ENCODE measurements at regions not wholly inside any gene's neighbourhood (a gene's known extent, or its start where the extent isn't known, plus 50 kb on each side); places are given as distances from the start of the nearest gene placed in this dataset.
"Not testable (repeated sequence)": the region's sequence is repeated elsewhere in the genome, so short reads cannot be mapped to it uniquely, and the experiment has no call there.

- no peak for DNase-seq
Measured at GRCh38 chr6:115798229-115798628, 262.5 kb downstream of the FRK start.

GRCh38 chr6:115796829-115797228 lies 263.9 kb downstream of the FRK start:
- DNase-seq: no peak

GRCh38 chr6:115796061-115796460 lies 264.6 kb downstream of the FRK start:
- DNase-seq: no peak

- DNase-seq: no peak
Measured at GRCh38 chr6:115783402-115784061, 277.2 kb downstream of the FRK start.

GRCh38 chr6:115782612-115783011 lies 278.1 kb downstream of the FRK start:
- DNase-seq: no peak

GRCh38 chr6:115773741-115774140 lies 286.9 kb downstream of the FRK start:
- no peak for DNase-seq

- no peak for DNase-seq
Measured at GRCh38 chr6:115770851-115771250, 289.8 kb downstream of the FRK start.

GRCh38 chr6:115768500-115768899 lies 292.2 kb downstream of the FRK start:
- DNase-seq: no peak

- DNase-seq: no peak
Measured at GRCh38 chr6:115767931-115768330, 292.8 kb downstream of the FRK start.

GRCh38 chr6:115766745-115767462 lies 293.8 kb downstream of the FRK start:
- no peak for DNase-seq

- DNase-seq: no peak
Measured at GRCh38 chr6:115765966-115766365, 294.7 kb downstream of the FRK start.

GRCh38 chr6:115759051-115759450 lies 301.6 kb downstream of the FRK start:
- no peak for DNase-seq

- no peak for DNase-seq
Measured at GRCh38 chr6:115753446-115753845, 307.2 kb downstream of the FRK start.

GRCh38 chr6:115750946-115751345 lies 309.7 kb downstream of the FRK start:
- no peak for DNase-seq

- DNase-seq: no peak
Measured at GRCh38 chr6:115750292-115750691, 310.4 kb downstream of the FRK start.

- no peak for DNase-seq
Measured at GRCh38 chr6:115747719-115748118, 313.0 kb downstream of the FRK start.

- not testable (repeated sequence) for DNase-seq
Measured at GRCh38 chr6:115746583-115746982, 314.1 kb downstream of the FRK start.

GRCh38 chr6:115740907-115741306 lies 319.8 kb downstream of the FRK start:
- no peak for DNase-seq

- no peak for DNase-seq
Measured at GRCh38 chr6:115735610-115736009, 325.1 kb downstream of the FRK start.

- DNase-seq: no peak
Measured at GRCh38 chr6:115733426-115733825, 327.3 kb downstream of the FRK start.

GRCh38 chr6:115729036-115729435 lies 331.7 kb downstream of the FRK start:
- no peak for DNase-seq

- DNase-seq: no peak
Measured at GRCh38 chr6:115728171-115728570, 332.5 kb downstream of the FRK start.

GRCh38 chr6:115721564-115721963 lies 339.1 kb downstream of the FRK start:
- DNase-seq: no peak

GRCh38 chr6:115720900-115721299 lies 339.8 kb downstream of the FRK start:
- DNase-seq: no peak

GRCh38 chr6:115717472-115717871 lies 343.2 kb downstream of the FRK start:
- DNase-seq: no peak

Data from stimulated activated CD4-positive, alpha-beta T cell treated with anti-CD3 and anti-CD28 coated beads, Interleukin-4, amount 100 ng/mL, for 1 hour (primary cell).